ENCODE measurements at regions not wholly inside any gene's neighbourhood (a gene's known extent, or its start where the extent isn't known, plus 50 kb on each side); places are given as distances from the start of the nearest gene placed in this dataset.

DNA sequence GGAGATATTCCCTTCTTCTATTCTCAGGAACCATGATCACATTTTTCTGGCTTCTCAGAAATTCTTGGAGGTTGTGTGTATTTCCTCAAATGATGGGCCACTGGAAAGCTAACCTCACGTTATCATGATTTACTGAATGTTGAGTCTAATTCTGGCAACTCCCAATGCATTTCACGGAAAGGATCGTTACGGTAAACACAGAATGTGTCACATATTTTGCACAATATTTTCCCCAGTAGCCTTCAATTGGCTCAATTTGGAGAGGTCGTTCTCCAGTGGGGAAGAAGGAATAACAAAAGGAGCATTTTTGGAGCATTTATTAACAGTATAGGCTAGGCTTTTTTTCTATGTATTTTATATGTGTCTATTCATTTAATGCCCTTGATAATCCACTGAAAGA is 450.3 kb downstream of the HAPSTR1 start:
- TF ChIP-seq, protein P1, sequence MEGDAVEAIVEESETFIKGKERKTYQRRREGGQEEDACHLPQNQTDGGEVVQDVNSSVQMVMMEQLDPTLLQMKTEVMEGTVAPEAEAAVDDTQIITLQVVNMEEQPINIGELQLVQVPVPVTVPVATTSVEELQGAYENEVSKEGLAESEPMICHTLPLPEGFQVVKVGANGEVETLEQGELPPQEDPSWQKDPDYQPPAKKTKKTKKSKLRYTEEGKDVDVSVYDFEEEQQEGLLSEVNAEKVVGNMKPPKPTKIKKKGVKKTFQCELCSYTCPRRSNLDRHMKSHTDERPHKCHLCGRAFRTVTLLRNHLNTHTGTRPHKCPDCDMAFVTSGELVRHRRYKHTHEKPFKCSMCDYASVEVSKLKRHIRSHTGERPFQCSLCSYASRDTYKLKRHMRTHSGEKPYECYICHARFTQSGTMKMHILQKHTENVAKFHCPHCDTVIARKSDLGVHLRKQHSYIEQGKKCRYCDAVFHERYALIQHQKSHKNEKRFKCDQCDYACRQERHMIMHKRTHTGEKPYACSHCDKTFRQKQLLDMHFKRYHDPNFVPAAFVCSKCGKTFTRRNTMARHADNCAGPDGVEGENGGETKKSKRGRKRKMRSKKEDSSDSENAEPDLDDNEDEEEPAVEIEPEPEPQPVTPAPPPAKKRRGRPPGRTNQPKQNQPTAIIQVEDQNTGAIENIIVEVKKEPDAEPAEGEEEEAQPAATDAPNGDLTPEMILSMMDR (IDR thresholded peaks at IDR 0.05; ENCODE audit: low read depth, low read length, missing input control), result no peak
- peak; percentile 37 to 89 for TF ChIP-seq RXRA (IDR thresholded peaks at IDR 0.05)
- TF ChIP-seq, protein P2, sequence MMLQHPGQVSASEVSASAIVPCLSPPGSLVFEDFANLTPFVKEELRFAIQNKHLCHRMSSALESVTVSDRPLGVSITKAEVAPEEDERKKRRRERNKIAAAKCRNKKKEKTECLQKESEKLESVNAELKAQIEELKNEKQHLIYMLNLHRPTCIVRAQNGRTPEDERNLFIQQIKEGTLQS (IDR thresholded peaks at IDR 0.05), result peak; percentile 48
- TF ChIP-seq, protein P3, sequence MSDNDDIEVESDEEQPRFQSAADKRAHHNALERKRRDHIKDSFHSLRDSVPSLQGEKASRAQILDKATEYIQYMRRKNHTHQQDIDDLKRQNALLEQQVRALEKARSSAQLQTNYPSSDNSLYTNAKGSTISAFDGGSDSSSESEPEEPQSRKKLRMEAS (IDR thresholded peaks at IDR 0.05), result peak; percentile 88
- TF ChIP-seq, protein P4, sequence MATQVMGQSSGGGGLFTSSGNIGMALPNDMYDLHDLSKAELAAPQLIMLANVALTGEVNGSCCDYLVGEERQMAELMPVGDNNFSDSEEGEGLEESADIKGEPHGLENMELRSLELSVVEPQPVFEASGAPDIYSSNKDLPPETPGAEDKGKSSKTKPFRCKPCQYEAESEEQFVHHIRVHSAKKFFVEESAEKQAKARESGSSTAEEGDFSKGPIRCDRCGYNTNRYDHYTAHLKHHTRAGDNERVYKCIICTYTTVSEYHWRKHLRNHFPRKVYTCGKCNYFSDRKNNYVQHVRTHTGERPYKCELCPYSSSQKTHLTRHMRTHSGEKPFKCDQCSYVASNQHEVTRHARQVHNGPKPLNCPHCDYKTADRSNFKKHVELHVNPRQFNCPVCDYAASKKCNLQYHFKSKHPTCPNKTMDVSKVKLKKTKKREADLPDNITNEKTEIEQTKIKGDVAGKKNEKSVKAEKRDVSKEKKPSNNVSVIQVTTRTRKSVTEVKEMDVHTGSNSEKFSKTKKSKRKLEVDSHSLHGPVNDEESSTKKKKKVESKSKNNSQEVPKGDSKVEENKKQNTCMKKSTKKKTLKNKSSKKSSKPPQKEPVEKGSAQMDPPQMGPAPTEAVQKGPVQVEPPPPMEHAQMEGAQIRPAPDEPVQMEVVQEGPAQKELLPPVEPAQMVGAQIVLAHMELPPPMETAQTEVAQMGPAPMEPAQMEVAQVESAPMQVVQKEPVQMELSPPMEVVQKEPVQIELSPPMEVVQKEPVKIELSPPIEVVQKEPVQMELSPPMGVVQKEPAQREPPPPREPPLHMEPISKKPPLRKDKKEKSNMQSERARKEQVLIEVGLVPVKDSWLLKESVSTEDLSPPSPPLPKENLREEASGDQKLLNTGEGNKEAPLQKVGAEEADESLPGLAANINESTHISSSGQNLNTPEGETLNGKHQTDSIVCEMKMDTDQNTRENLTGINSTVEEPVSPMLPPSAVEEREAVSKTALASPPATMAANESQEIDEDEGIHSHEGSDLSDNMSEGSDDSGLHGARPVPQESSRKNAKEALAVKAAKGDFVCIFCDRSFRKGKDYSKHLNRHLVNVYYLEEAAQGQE (IDR thresholded peaks at IDR 0.05), result peak; percentile 64
- TF ChIP-seq, protein P5, sequence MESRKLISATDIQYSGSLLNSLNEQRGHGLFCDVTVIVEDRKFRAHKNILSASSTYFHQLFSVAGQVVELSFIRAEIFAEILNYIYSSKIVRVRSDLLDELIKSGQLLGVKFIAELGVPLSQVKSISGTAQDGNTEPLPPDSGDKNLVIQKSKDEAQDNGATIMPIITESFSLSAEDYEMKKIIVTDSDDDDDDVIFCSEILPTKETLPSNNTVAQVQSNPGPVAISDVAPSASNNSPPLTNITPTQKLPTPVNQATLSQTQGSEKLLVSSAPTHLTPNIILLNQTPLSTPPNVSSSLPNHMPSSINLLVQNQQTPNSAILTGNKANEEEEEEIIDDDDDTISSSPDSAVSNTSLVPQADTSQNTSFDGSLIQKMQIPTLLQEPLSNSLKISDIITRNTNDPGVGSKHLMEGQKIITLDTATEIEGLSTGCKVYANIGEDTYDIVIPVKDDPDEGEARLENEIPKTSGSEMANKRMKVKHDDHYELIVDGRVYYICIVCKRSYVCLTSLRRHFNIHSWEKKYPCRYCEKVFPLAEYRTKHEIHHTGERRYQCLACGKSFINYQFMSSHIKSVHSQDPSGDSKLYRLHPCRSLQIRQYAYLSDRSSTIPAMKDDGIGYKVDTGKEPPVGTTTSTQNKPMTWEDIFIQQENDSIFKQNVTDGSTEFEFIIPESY (IDR thresholded peaks at IDR 0.05), result peak; percentile 74

Data from liver (tissue), 3 donors.